NCI-H146 treated with DMSO at 0.1 percent for 48 hours (cell line): ENCODE measurements at regions not wholly inside any gene's neighbourhood (a gene's known extent, or its start where the extent isn't known, plus 50 kb on each side); places are given as distances from the start of the nearest gene placed in this dataset.

Source experiments
- DNase-seq: peaks from one replicate; lab custom pipeline; 2025; ENCODE audit not compliant: unreplicated experiment; lab: John Stamatoyannopoulos, UW

GRCh38 chr12:65623507-65623906, 200.8 kb upstream of the HMGA2 start:
- DNase-seq = no peak

GRCh38 chr12:65624554-65625086, 199.7 kb upstream of the HMGA2 start:
- no peak for DNase-seq

- DNase-seq = no peak
These were observed 196.2 kb upstream of the HMGA2 start for GRCh38 chr12:65628061-65628460.

- no peak for DNase-seq
These were observed 193.7 kb upstream of the HMGA2 start for GRCh38 chr12:65630555-65630954.

GRCh38 chr12:65631621-65632111, 192.6 kb upstream of the HMGA2 start:
- DNase-seq = no peak

- no peak for DNase-seq
These were observed 192.0 kb upstream of the HMGA2 start for GRCh38 chr12:65632131-65632855.

- no peak for DNase-seq
These were observed 190.2 kb upstream of the HMGA2 start for GRCh38 chr12:65634061-65634460.

GRCh38 chr12:65634626-65635331, 189.5 kb upstream of the HMGA2 start:
- no peak for DNase-seq

- no peak for DNase-seq
These were observed 187.8 kb upstream of the HMGA2 start for GRCh38 chr12:65636436-65636835.

- DNase-seq = no peak
These were observed 187.1 kb upstream of the HMGA2 start for GRCh38 chr12:65637150-65637549.

GRCh38 chr12:65637774-65638173, 186.5 kb upstream of the HMGA2 start:
- DNase-seq = no peak

- DNase-seq = no peak
These were observed 186.0 kb upstream of the HMGA2 start for GRCh38 chr12:65638324-65638723.

- DNase-seq = no peak
These were observed 183.8 kb upstream of the HMGA2 start for GRCh38 chr12:65640489-65640901.

GRCh38 chr12:65642061-65642661, 182.1 kb upstream of the HMGA2 start:
- DNase-seq = no peak

- DNase-seq = no peak
These were observed 181.1 kb upstream of the HMGA2 start for GRCh38 chr12:65643171-65643570.

- DNase-seq = no peak
These were observed 180.5 kb upstream of the HMGA2 start for GRCh38 chr12:65643595-65644386.

GRCh38 chr12:65646127-65646643, 178.1 kb upstream of the HMGA2 start:
- DNase-seq = no peak

- DNase-seq = no peak
These were observed 177.2 kb upstream of the HMGA2 start for GRCh38 chr12:65647074-65647473.

GRCh38 chr12:65648461-65648860, 175.8 kb upstream of the HMGA2 start:
- no peak for DNase-seq

- no peak for DNase-seq
These were observed 175.2 kb upstream of the HMGA2 start for GRCh38 chr12:65649126-65649525.

GRCh38 chr12:65651060-65651459, 173.2 kb upstream of the HMGA2 start:
- DNase-seq = no peak
